ENCODE measurements at regions not wholly inside any gene's neighbourhood (a gene's known extent, or its start where the extent isn't known, plus 50 kb on each side); places are given as distances from the start of the nearest gene placed in this dataset.

DNA sequence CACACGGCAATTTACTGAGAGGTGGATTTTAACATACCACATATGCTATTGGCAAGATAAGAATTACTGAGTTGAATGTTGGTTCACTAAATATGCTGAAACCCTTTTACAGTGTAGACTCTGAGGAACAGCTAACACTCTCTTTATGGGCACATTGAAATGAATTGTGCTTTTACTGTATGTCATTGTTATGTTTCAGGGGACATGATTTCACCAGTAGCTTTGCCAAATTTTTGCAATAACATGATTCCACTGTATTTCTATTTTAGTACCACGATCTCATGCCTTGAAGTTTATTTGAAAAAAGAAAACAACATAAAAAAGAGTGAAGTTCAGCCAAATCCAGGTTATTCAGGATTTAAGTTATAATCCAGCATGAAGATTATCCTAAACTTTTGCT lies 188.5 kb downstream of the HLX start:
- no peak for TF ChIP-seq GATA2 (IDR thresholded peaks at IDR 0.05; ENCODE audit: low read depth, low read length)
- no peak for TF ChIP-seq GATA3 (IDR thresholded peaks at IDR 0.05; ENCODE audit: low read depth, low read length)

All from SH-SY5Y (cell line).